T follicular helper cell (primary cell): ENCODE measurements at regions not wholly inside any gene's neighbourhood (a gene's known extent, or its start where the extent isn't known, plus 50 kb on each side); places are given as distances from the start of the nearest gene placed in this dataset.

ENCODE experiments used
- DNase-seq: peaks from one replicate; pipeline ENCODE4 v3.0.0-alpha.2; 2020; ENCODE audit warnings: low read depth

DNA sequence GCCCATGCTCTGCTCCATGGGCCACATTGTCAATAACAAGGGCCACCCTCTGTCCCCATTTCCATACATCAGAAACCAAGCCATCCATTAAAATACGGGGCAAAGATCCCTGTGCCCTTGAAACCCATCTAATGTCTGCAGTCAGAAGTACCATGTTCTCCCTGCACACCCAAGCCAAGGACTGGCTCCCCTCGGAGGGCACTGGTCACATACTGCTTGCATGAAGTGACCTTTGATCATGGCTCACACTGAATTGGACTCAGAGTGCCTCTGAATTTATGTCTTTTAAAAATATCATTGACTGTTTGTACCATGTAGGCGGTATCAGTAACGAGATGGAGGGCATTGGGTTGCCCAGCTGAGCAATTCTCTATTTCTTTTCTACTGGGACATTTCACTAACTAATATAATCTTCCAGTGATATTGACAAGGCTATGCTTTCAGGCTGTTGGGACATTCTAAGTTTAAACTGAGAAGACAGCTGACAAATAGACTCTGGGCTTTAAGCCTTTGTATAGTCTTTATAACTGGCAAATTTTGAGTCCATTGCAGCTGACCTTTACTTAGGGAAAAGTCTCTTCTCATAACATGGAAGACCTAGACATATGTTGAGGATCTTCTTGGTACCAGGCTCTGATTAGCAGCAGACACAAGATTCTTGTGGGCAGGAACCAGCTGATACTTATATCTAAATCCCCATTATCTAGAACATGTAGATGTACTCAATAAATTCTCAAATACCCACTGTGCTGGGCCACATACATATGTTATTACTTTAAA is 214.3 kb downstream of the MYCN start:
- no peak for DNase-seq

GRCh38 chr2:16154061-16154460 is 213.7 kb downstream of the MYCN start:
- DNase-seq = no peak

DNA sequence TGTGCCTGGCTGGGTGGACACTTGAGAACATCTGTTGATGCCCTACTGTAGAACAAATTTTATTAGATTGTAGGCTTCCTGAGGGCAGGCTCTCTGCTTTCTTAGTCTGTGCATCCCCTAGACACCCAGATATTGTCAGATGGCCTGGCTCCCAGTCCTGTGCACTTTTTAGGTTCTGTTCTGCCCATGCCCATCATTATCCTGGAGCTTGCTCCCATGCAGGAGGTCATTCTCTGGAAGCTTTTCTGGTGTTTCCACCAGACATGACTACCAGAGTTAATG is 213.3 kb downstream of the MYCN start:
- DNase-seq = no peak

DNA sequence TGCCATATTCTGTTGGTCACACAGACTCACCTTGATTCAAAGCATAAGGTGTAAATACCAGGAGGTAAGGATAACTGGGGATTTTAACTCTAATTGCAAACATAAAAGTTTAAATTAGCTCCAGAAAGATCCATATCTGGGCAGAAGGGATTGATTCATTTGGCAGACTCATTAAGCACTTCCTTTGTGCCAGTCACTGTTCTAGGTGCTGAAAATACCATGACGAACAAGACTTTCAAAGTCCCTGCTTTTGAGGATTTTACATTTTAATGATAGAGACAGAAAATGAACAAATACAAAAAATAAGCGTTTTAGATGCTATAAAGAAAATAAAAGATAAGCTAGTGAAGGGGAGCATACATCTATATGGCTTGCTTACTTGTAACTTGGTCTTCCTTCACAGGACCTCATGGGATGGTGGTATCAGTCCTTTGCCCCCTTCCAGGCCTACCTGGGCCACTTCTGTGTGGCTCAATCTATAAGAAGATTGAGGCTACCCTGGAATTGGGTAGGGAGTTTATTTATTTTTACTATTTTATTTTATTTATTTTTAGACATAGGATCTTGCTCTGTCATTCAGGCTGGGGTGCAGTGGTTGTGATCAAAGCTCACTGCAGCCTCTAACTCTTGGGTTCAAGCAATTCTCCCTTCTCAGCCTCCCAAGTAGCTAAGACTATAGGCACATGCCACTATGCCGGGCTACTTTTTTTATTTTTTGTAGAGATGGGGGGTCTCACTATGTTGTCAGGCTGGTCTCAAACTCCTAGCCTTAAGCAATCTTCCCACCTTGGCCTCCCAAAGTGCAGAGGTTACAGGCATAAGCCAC is 212.8 kb downstream of the MYCN start:
- no peak for DNase-seq

GRCh38 chr2:16152071-16152927 is 211.9 kb downstream of the MYCN start:
- DNase-seq = no peak

DNA sequence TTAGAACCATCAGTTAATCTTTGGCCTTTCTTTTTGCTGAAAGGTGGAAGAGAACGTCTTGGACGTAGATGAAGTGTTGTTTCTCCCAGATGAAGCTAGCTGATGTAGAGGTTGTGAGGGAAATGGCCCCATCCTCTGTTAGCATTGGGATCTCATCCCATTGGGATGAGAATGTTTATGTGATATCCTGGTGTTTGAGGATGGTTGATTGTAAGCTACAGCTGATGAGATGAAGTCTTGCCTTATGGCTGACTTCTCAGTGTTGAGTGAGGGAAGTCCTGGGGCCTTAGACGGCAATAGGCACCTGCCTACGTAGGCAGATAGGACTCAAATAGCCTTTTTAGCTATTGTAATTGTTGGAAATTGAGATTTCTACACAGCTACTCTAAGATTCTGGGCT is 211.3 kb downstream of the MYCN start:
- DNase-seq = no peak

DNA sequence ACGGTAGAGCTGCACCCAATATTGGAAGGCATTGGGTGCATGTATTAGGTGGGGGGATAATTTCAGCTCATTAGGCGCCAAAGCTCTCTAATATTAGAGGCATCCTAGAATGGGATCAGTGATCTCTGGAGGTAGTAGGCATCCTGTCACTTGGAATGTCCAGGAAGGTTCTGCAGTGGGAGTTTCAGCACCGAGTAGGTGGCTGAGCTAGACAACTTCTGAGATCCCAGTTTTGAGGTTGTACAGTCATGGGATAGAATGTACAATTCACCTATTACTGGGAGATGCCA is 210.9 kb downstream of the MYCN start:
- no peak for DNase-seq

- DNase-seq = no peak
Observed at GRCh38 chr2:16150456-16151280, 210.3 kb downstream of the MYCN start.

DNA sequence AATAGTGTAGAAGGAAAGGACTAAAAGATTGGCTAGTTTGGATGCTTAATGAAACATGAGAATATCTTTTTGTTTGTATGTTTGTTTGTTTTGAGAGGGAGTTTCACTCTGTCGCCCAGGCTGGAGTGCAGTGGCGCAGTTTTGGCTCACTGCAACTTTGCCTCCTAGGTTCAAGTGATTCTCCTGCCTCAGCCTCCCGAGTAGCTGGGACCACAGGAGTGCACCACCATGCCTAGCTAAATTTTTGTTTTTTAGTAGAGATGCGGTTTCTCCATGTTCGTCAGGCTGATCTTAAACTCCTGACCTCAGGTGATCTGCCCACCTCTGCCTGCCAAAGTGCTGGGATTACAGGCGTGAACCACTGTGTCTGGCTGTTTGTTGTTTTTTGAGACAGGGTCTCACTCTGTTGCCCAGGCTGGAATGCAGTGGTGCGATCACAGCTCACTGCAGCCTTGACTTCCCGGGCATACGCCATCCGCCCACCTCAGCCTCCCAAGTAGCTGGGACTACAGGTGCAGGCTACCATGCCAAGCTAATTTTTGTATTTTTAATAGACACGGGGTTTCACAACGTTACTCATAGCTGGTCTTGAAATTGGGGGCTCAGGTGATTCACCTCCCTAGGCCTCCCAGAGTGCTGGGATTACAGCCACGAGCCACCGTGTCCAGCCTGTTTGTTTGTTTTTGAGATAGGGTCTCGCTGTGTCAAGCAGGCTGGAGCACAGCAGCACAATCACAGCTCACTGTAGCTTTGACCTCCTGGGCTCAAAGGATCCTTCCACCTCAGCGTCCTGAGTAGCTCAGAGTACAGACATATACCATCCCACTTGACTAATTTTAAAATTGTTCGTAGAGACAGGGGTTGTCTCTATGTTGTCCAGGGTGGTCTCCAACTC is 209.2 kb downstream of the MYCN start:
- DNase-seq = no peak

GRCh38 chr2:16148632-16149348 is 208.4 kb downstream of the MYCN start:
- no peak for DNase-seq

DNA sequence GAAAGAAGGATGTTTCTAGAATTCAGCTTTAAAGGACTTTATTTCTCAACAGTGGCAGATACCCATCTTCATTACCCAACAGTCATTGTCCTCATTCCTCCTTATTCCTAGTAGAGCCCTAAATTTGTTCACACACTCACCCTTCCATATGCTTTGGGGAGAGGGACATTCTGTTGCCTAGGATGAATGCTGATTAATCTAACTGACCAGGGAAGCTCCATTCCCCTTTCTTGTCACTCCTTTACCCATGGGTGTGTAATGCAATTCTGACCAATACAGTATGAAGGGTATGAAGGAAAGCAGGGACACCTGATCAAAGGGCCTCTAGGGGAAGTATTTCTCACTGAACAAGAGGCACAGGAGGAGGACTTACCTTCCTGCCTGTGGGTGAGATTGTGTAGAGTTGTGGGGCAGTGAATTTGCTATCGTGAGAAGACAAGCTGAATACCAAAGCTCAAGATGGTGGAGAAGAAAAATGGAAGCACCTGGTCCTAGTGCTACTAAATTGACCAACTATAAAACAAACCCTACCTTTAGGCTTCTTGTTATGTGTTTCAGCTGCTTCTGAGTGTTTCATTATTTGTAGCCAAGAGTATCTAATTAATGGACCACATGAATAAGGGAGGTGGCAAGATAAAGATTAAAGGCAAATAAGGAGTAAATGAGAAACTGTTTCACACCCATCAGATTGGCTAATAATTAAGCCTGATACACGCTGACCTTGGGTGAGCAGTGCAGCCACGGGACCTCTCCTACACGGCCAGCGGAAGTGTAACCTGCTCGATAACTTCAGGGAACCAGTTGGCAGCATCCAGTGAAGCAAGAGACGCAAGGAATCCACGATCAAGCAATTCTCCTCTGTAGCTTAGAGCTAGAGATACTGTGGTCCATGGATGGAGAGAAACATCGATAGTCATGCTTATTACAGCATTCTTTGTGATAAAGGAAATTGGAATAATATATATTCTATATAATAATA is 202.3 kb downstream of the MYCN start:
- DNase-seq = no peak

- DNase-seq = no peak
Observed at GRCh38 chr2:16141641-16141921, 201.2 kb downstream of the MYCN start.

DNA sequence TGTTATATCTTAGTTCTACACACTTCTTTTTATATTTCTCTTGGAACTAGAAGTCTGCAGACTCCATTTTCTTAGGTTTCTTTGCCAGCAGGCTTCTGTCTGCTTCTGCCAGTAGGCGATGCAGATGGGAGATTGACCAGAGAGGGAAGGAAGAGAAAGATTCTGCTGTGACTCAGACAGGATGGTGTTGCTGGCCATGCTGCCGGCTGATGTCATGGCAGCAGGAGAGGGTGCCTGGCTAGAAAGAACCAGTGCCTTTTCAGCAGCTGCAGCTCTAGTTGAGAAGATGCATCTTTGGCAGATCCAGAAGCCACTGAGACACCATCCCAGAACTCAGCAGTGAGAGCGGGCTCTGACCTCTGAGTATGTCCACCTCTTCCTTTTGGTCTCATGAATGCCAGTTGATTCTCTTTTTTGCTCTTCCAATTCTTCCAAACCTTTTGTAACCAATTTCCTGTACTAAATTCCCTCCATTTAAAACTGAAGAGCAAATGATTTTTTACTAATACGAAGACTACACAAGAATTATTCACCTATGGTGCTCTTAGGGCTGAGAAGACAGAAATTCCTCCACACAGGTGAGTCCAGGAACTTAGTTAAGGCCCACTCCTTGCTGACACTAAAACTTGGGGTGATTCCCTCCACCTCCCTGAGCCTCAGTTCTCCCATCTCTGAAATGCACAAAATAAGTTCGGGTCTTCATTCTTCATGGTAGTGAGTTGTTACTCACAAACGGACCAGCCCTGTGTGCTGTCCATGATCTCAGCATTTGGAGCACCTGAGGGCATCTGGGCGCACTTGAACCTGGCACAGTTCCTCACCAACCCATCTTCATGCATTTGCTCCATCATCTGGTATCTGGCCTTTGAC is 200.7 kb downstream of the MYCN start:
- DNase-seq = no peak

DNA sequence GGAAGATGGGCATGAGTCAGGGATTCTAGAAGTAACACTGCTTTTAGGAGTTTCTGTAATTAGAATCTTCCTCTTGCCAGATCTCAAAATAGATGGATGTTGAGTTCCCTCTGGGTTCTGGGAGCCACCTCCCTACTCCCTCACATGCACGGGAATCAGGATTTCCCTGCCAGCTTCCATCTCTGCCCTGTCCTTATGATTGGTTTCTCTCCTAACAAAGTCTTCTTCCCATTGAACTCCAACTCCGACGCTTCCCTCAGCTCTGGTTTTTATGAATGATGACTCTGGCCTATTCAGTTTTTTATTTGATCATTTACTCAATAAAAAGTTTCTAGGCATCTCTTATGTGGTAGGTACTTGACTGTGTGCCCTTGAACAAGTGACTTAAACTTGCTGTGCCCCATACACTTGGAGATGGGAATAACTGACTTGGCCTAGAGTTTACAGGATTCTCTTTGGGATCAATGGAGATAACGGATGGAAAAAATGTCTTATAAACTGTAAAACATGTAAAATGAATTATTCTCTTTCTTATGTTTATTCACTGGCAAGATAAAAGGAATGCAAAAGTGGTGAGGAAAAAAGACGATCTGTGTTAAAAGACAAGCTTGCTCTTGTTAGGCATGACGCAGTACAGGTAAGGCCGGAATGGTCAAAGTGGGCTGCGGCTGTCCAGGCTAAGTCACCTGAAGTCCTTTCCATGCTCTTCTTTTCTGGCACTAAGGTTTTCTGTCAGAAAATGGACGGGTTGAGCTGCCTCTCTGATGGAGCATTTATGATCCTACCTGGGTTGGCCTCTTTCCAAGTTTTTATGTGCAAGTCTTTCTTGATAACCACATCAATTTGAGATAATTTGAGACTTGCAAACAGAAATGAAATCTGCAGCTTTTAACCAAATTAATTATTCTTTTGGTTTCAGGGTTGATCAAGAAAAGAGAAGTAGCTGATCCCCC is 199.6 kb downstream of the MYCN start:
- DNase-seq = no peak

GRCh38 chr2:16138811-16139662 is 198.7 kb downstream of the MYCN start:
- DNase-seq = no peak

- DNase-seq = no peak
Observed at GRCh38 chr2:16137080-16137755, 196.9 kb downstream of the MYCN start.
